ENCODE measurements at regions not wholly inside any gene's neighbourhood (a gene's known extent, or its start where the extent isn't known, plus 50 kb on each side); places are given as distances from the start of the nearest gene placed in this dataset.

DNA sequence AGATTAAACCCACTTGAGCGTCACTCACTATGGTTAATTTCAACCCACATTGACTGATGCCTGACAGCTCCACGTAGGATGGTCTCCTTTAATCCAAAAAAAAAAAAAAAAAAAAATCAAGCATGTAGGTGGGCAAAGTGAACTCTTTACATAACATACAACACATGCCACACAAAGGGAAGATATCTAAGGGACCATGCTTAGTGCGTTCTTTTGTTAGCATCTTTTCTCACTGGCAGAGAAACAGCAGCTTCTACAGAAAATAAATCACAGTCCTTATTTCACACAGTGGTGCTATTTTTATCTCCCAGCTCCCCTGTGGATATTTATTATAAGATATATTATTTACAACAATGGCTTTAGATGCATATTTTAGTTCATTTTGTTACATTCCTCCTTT, 652.0 kb upstream of the CELF2 start:
- H3K9me3 ChIP-seq, result no peaks in the 10 kb centered on the region
- H3K4me3 ChIP-seq, result no peak overlapping the region
- TF ChIP-seq POLR2A (IDR thresholded peaks at IDR 0.05) (no peak), POLR2AphosphoS5 (IDR thresholded peaks at IDR 0.05) (no peak)
- TF ChIP-seq, protein P1, sequence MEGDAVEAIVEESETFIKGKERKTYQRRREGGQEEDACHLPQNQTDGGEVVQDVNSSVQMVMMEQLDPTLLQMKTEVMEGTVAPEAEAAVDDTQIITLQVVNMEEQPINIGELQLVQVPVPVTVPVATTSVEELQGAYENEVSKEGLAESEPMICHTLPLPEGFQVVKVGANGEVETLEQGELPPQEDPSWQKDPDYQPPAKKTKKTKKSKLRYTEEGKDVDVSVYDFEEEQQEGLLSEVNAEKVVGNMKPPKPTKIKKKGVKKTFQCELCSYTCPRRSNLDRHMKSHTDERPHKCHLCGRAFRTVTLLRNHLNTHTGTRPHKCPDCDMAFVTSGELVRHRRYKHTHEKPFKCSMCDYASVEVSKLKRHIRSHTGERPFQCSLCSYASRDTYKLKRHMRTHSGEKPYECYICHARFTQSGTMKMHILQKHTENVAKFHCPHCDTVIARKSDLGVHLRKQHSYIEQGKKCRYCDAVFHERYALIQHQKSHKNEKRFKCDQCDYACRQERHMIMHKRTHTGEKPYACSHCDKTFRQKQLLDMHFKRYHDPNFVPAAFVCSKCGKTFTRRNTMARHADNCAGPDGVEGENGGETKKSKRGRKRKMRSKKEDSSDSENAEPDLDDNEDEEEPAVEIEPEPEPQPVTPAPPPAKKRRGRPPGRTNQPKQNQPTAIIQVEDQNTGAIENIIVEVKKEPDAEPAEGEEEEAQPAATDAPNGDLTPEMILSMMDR (IDR thresholded peaks at IDR 0.05), result no peak
- H3K27ac ChIP-seq, result no peak overlapping the region
- no peaks in the 10 kb centered on the region for H3K27me3 ChIP-seq (replicated peaks; ENCODE audit: insufficient read depth)
- no peaks in the 10 kb centered on the region for H3K36me3 ChIP-seq
- intact Hi-C loops (cut with DNase I), result no loop called here
- 80% methylated on average over 3 of the region's 3 CpGs for WGBS
- no peaks in the 10 kb centered on the region for H3K4me1 ChIP-seq (replicated peaks)
- DNase-seq (ENCODE audit: low spot score), result no peak

DNA sequence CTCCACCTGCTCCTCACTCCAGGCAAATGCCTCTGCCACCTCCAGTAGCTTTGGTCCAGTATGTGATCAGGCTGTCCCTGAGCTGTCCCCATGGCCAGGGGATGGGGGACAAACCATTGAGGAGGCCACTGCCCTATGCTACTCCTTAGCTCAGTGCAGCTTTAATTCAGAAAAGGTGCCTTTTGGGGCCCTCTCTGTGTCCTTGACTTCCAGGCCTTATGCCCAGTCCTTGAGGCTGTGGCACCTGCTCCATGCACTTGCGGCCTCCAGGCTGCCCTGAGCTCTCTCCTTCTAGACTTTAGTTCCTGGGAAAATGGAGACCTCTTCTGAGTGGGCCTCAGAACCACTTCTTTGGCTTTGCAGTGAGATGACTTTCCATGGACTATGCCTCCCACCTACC, 650.8 kb upstream of the CELF2 start:
- no peaks in the 10 kb centered on the region for H3K27me3 ChIP-seq (replicated peaks; ENCODE audit: insufficient read depth)
- no peak overlapping the region for H3K27ac ChIP-seq
- H3K36me3 ChIP-seq, result no peaks in the 10 kb centered on the region
- 86% methylated on average over 1 of the region's 1 CpG for WGBS
- H3K9me3 ChIP-seq, result no peaks in the 10 kb centered on the region
- TF ChIP-seq, protein P1 (IDR thresholded peaks at IDR 0.05), result no peak
- no peak for TF ChIP-seq POLR2AphosphoS5 (IDR thresholded peaks at IDR 0.05)
- no peak for TF ChIP-seq POLR2A (IDR thresholded peaks at IDR 0.05)
- H3K4me3 ChIP-seq, result no peak overlapping the region
- no peak for DNase-seq (ENCODE audit: low spot score)
- no peaks in the 10 kb centered on the region for H3K4me1 ChIP-seq (replicated peaks)
- intact Hi-C loops (cut with DNase I), result no loop called here

DNA sequence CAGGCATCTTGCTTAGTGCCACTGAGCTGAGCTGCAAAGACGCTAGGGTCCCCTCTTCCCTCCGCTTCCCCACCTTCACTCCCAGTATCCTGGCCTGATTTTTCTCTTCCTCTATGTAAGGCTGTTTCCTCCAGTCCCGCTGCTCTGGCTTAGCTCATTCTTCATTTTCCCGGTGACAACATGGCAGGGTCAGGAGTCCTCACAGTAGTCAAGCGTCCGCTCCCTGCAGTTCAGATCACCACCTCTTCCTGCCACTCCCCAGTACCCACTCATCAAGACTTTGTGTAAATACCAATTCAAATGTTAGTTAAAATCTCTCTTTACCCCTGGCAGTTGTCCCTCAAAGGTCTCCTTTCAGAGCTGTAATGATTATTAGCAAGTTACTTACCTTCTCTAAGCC, 650.4 kb upstream of the CELF2 start:
- H3K4me1 ChIP-seq (replicated peaks), result no peaks in the 10 kb centered on the region
- WGBS, result 50% methylated on average over 6 of the region's 6 CpGs
- intact Hi-C loops (cut with DNase I), result no loop called here

GRCh38 chr10:10368951-10369576, 648.6 kb upstream of the CELF2 start:
- H3K9me3 ChIP-seq, result no peaks in the 10 kb centered on the region
- 82% methylated on average over 7 of the region's 7 CpGs for WGBS

More for the DNA sequence above, 650.4 kb upstream of the CELF2 start:
- TF ChIP-seq POLR2AphosphoS5 (IDR thresholded peaks at IDR 0.05), result no peak
- TF ChIP-seq, protein P1 (IDR thresholded peaks at IDR 0.05), result no peak
- H3K4me3 ChIP-seq, result no peak overlapping the region
- DNase-seq (ENCODE audit: low spot score), result no peak
- no peaks in the 10 kb centered on the region for H3K9me3 ChIP-seq
- no peaks in the 10 kb centered on the region for H3K27me3 ChIP-seq (replicated peaks; ENCODE audit: insufficient read depth)
- no peaks in the 10 kb centered on the region for H3K36me3 ChIP-seq
- H3K27ac ChIP-seq, result no peak overlapping the region

GRCh38 chr10:10385831-10386230, 631.8 kb upstream of the CELF2 start:
- Histone ChIP-seq H3K36me3 (no peaks in the 10 kb centered on the region), H3K27me3 (replicated peaks; ENCODE audit: insufficient read depth) (no peaks in the 10 kb centered on the region), H3K27ac (no peak overlapping the region), H3K9me3 (no peaks in the 10 kb centered on the region), H3K4me3 (no peak overlapping the region), H3K4me1 (replicated peaks) (no peaks in the 10 kb centered on the region)
- intact Hi-C loops (cut with DNase I), result no loop called here
- TF ChIP-seq POLR2AphosphoS5 (IDR thresholded peaks at IDR 0.05) (no peak), POLR2A (IDR thresholded peaks at IDR 0.05) (no peak)
- TF ChIP-seq, protein P1 (IDR thresholded peaks at IDR 0.05), result no peak
- DNase-seq (ENCODE audit: low spot score), result no peak

More at GRCh38 chr10:10368951-10369576, 648.6 kb upstream of the CELF2 start:
- no peaks in the 10 kb centered on the region for H3K36me3 ChIP-seq
- intact Hi-C loops (cut with DNase I), result no loop called here
- H3K27ac ChIP-seq, result no peak overlapping the region
- H3K27me3 ChIP-seq (replicated peaks; ENCODE audit: insufficient read depth), result no peaks in the 10 kb centered on the region
- H3K4me1 ChIP-seq (replicated peaks), result no peaks in the 10 kb centered on the region
- H3K4me3 ChIP-seq, result no peak overlapping the region
- TF ChIP-seq POLR2AphosphoS5 (IDR thresholded peaks at IDR 0.05), result no peak
- no peak for TF ChIP-seq POLR2A (IDR thresholded peaks at IDR 0.05)
- TF ChIP-seq, protein P1 (IDR thresholded peaks at IDR 0.05), result no peak
- no peak for DNase-seq (ENCODE audit: low spot score)
